ENCODE measurements at regions not wholly inside any gene's neighbourhood (a gene's known extent, or its start where the extent isn't known, plus 50 kb on each side); places are given as distances from the start of the nearest gene placed in this dataset.

- Histone ChIP-seq H3K27ac (ENCODE audit: control insufficient read depth, insufficient read depth, low read length) (no peak overlapping the region), H3K9ac (ENCODE audit: control insufficient read depth, extremely low read depth, insufficient read depth, low read length) (no peak overlapping the region), H3K36me3 (ENCODE audit: control insufficient read depth in 2 of 2, extremely low read depth in 1 of 2, insufficient read depth in 2 of 2, low read length in 2 of 2) (no peaks in the 10 kb centered on the region), H3K4me2 (ENCODE audit: control insufficient read depth, extremely low read depth, insufficient read depth, low read depth, low read length) (no peak overlapping the region), H4K20me1 (ENCODE audit: control insufficient read depth, extremely low read depth, insufficient read depth, low read length) (no peaks in the 10 kb centered on the region), H3K79me2 (ENCODE audit: control insufficient read depth, insufficient read depth, low read length) (no peaks in the 10 kb centered on the region), H3K9me3 (ENCODE audit: control insufficient read depth, low read depth, low read length) (no peaks in the 10 kb centered on the region), H3K4me1 (ENCODE audit: control insufficient read depth, extremely low read depth, insufficient read depth, low read length) (no peaks in the 10 kb centered on the region), H3K27me3 (ENCODE audit: control insufficient read depth, extremely low read depth, insufficient read depth, low read length) (no peaks in the 10 kb centered on the region), H3K9me1 (ENCODE audit: control insufficient read depth, extremely low read depth, insufficient read depth, low read length) (no peaks in the 10 kb centered on the region), H2AFZ (ENCODE audit: control insufficient read depth, low read length) (no peak overlapping the region), H3K4me3 (ENCODE audit: control insufficient read depth in 2 of 3, extremely low read depth in 1 of 3, insufficient read depth in 2 of 3, low read depth in 1 of 3, low read length in 3 of 3) (no peak overlapping the region)
- dilution Hi-C loops (cut with MboI; ENCODE audit: extremely low pct_ligation_motif_present, low sequenced_read_pairs) = no loop called here
- FAIRE-seq = no peak
- TF ChIP-seq EZH2 (IDR thresholded peaks at IDR 0.05; ENCODE audit: low read length) = no peak
- TF ChIP-seq CTCF (optimal IDR thresholded peaks at IDR 0.05 in 1 of 3, IDR thresholded peaks at IDR 0.05 in 1 of 3, conservative IDR thresholded peaks at IDR 0.05 in 1 of 3; ENCODE audit: extremely low read depth in 1 of 3, insufficient read depth in 2 of 3, low read length in 3 of 3) = no peak
- no peak for DNase-seq (ENCODE audit: low read depth, low spot score)
Measured at GRCh38 chr6:94036024-94036423, 616.7 kb upstream of the EPHA7 start.

- H3K9me1 ChIP-seq (ENCODE audit: control insufficient read depth, extremely low read depth, insufficient read depth, low read length) = no peaks in the 10 kb centered on the region
- H3K4me2 ChIP-seq (ENCODE audit: control insufficient read depth, extremely low read depth, insufficient read depth, low read depth, low read length) = no peak overlapping the region
- H3K36me3 ChIP-seq (ENCODE audit: control insufficient read depth in 2 of 2, extremely low read depth in 1 of 2, insufficient read depth in 2 of 2, low read length in 2 of 2) = no peaks in the 10 kb centered on the region
- no peaks in the 10 kb centered on the region for H3K79me2 ChIP-seq (ENCODE audit: control insufficient read depth, insufficient read depth, low read length)
- no peaks in the 10 kb centered on the region for H3K4me1 ChIP-seq (ENCODE audit: control insufficient read depth, extremely low read depth, insufficient read depth, low read length)
- no peaks in the 10 kb centered on the region for H3K9me3 ChIP-seq (ENCODE audit: control insufficient read depth, low read depth, low read length)
- H3K27ac ChIP-seq (ENCODE audit: control insufficient read depth, insufficient read depth, low read length) = no peak overlapping the region
- no peak for DNase-seq (ENCODE audit: low read depth, low spot score)
- H4K20me1 ChIP-seq (ENCODE audit: control insufficient read depth, extremely low read depth, insufficient read depth, low read length) = no peaks in the 10 kb centered on the region
- FAIRE-seq = no peak
- H3K4me3 ChIP-seq (ENCODE audit: control insufficient read depth in 2 of 3, extremely low read depth in 1 of 3, insufficient read depth in 2 of 3, low read depth in 1 of 3, low read length in 3 of 3) = no peak overlapping the region
- TF ChIP-seq EZH2 (IDR thresholded peaks at IDR 0.05; ENCODE audit: low read length) (no peak), CTCF (optimal IDR thresholded peaks at IDR 0.05 in 1 of 3, IDR thresholded peaks at IDR 0.05 in 1 of 3, conservative IDR thresholded peaks at IDR 0.05 in 1 of 3; ENCODE audit: extremely low read depth in 1 of 3, insufficient read depth in 2 of 3, low read length in 3 of 3) (no peak)
- no peak overlapping the region for H3K9ac ChIP-seq (ENCODE audit: control insufficient read depth, extremely low read depth, insufficient read depth, low read length)
- H3K27me3 ChIP-seq (ENCODE audit: control insufficient read depth, extremely low read depth, insufficient read depth, low read length) = no peaks in the 10 kb centered on the region
- dilution Hi-C loops (cut with MboI; ENCODE audit: extremely low pct_ligation_motif_present, low sequenced_read_pairs) = no loop called here
- H2AFZ ChIP-seq (ENCODE audit: control insufficient read depth, low read length) = no peak overlapping the region
Measured at GRCh38 chr6:94027374-94027773, 608.0 kb upstream of the EPHA7 start.
